Endothelial cell of umbilical vein (primary cell): ENCODE measurements at regions not wholly inside any gene's neighbourhood (a gene's known extent, or its start where the extent isn't known, plus 50 kb on each side); places are given as distances from the start of the nearest gene placed in this dataset.

Source experiments
- BruUV-seq: library from RNA; stranded (reverse); fragments of 400-500 nt; replicated peaks from 2 replicates; lab custom pipeline; 2021; lab: Mats Ljungman, UMichigan
- CTCF ChIA-PET: fragments of 300-600, 350-600 bp; sonication (Branson Sonifier 250); formaldehyde crosslinking; loops from one replicate; lab custom pipeline; 2021; ENCODE audit warnings: antibody characterized with exemption, inconsistent platforms; lab: Charles Lee
- POLR2A ChIA-PET: fragments of 300-600, 350-600 bp; sonication (Branson Sonifier 250); formaldehyde crosslinking; loops from one replicate; lab custom pipeline; 2021; ENCODE audit warnings: antibody characterized with exemption, inconsistent platforms; lab: Charles Lee
- DNase-seq: peaks from one replicate; pipeline ENCODE4 v3.0.0-alpha.2; 2011; ENCODE audit warnings: low read depth, low spot score
- FAIRE-seq: peaks from 2 replicates; lab custom pipeline; 2011; peaks lifted over from hg19 to GRCh38; lab: Jason Lieb, UNC
- H2AFZ ChIP-seq: 2 replicates; pipeline ENCODE4 v1.6.0; 2012; ENCODE audit warnings: low read depth, low read length, control low read depth, inconsistent platforms
- H3K27ac ChIP-seq: 2 replicates; pipeline ENCODE4 v1.5.1; 2011; ENCODE audit warnings: low read depth, mild to moderate bottlenecking, control low read depth, low read length, moderate library complexity; ENCODE audit not compliant: insufficient read depth
- H3K27me3 ChIP-seq, 2 experiments: 2 replicates each; pipeline versions ENCODE4 v1.6.0 to v1.6.1; 2011; ENCODE audit warnings: low read length in 2 of 2, mixed read lengths in 1 of 2; ENCODE audit not compliant: control insufficient read depth in 2 of 2, insufficient read depth in 2 of 2
- H3K36me3 ChIP-seq, 2 experiments: 2 replicates in 1 of 2; 3 replicates in 1 of 2; pipeline ENCODE4 v1.5.1; 2011; ENCODE audit warnings: low read length in 2 of 2, mild to moderate bottlenecking in 1 of 2, moderate library complexity in 1 of 2; ENCODE audit not compliant: control insufficient read depth in 2 of 2, insufficient read depth in 2 of 2; ENCODE audit errors: extremely low read depth in 1 of 2
- H3K4me1 ChIP-seq: 3 replicates; pipeline ENCODE4 v1.5.1; 2011; ENCODE audit warnings: mild to moderate bottlenecking, low read length; ENCODE audit not compliant: control insufficient read depth, insufficient read depth; ENCODE audit errors: extremely low read depth
- H3K4me2 ChIP-seq: 2 replicates; pipeline ENCODE4 v1.6.1; 2011; ENCODE audit warnings: low read length, control low read depth, mixed read lengths; ENCODE audit not compliant: insufficient read depth
- H3K4me3 ChIP-seq, 3 experiments: fragments of 200-600 bp in 1 of 3; sonication (generic), shearing (Covaris generic) in 1 of 3; replicated peaks in 1 of 3; 2 replicates each; pipeline ENCODE4 v1.5.1; 2011 to 2016; ENCODE audit warnings: control low read depth in 3 of 3, low read length in 3 of 3, mild to moderate bottlenecking in 2 of 3, inconsistent platforms in 1 of 3, low read depth in 1 of 3, moderate library complexity in 1 of 3; ENCODE audit not compliant: insufficient read depth in 1 of 3
- H3K79me2 ChIP-seq: 2 replicates; pipeline ENCODE4 v1.6.0; 2012; ENCODE audit warnings: low read length, inconsistent platforms; ENCODE audit not compliant: control insufficient read depth, insufficient read depth
- H3K9ac ChIP-seq: replicated peaks from 2 replicates; pipeline ENCODE3; 2011; ENCODE audit warnings: low read length, control low read depth; ENCODE audit not compliant: insufficient read depth; ENCODE audit errors: extremely low read depth
- H3K9me1 ChIP-seq: replicated peaks from 3 replicates; pipeline ENCODE4 v1.6.0; 2011; ENCODE audit warnings: mild to moderate bottlenecking, low read length; ENCODE audit not compliant: control insufficient read depth, insufficient read depth; ENCODE audit errors: extremely low read depth
- H3K9me3 ChIP-seq: replicated peaks from 2 replicates; pipeline ENCODE4 v1.5.1; 2012; ENCODE audit warnings: low read length, inconsistent platforms; ENCODE audit not compliant: control insufficient read depth, insufficient read depth
- H4K20me1 ChIP-seq: replicated peaks from 2 replicates; pipeline ENCODE3; 2011; ENCODE audit warnings: mild to moderate bottlenecking, low read length; ENCODE audit not compliant: control insufficient read depth, insufficient read depth; ENCODE audit errors: extremely low read depth
- EZH2 ChIP-seq: IDR thresholded peaks from 2 replicates; pipeline ENCODE4 v1.6.1; 2012; ENCODE audit warnings: borderline replicate concordance, low read depth, mild to moderate bottlenecking, moderate library complexity, low read length, inconsistent platforms; ENCODE audit not compliant: severe bottlenecking
- FOS ChIP-seq: IDR thresholded peaks from 2 replicates; pipeline ENCODE4 v1.6.1; 2011; ENCODE audit warnings: mild to moderate bottlenecking, low read length, moderate library complexity, borderline replicate concordance; ENCODE audit not compliant: insufficient read depth
- JUN ChIP-seq: IDR thresholded peaks from 2 replicates; pipeline ENCODE4 v1.6.1; 2011; ENCODE audit warnings: borderline replicate concordance, low read depth; ENCODE audit not compliant: insufficient read length, insufficient read depth
- MYC ChIP-seq: IDR thresholded peaks from one replicate; pipeline ENCODE4 v1.6.1; 2011; ENCODE audit warnings: mild to moderate bottlenecking, low read depth, low read length
- POLR2A ChIP-seq: IDR thresholded peaks from 2 replicates; pipeline ENCODE4 v1.6.1; 2012; ENCODE audit warnings: low read depth, mild to moderate bottlenecking, control low read depth, low read length
- POLR2AphosphoS5 ChIP-seq: IDR thresholded peaks from 2 replicates; pipeline ENCODE4 v1.6.1; 2012; ENCODE audit warnings: low read depth, mild to moderate bottlenecking, control low read depth, low read length, moderate library complexity; ENCODE audit not compliant: insufficient read depth
- dilution Hi-C: fragments of 300-500 bp; cut with MboI; formaldehyde crosslinking; loops from one replicate; pipeline ENCODE4 v1.15.0; 2019; ENCODE audit warnings: low sequenced_read_pairs; ENCODE audit not compliant: extremely low pct_ligation_motif_present
- intact Hi-C: fragments of 100-400 bp; cut with micrococcal nuclease; formaldehyde crosslinking; loops from one replicate; pipeline ENCODE4 v1.10.0; 2022
- TF ChIP-seq, protein P1 (sequence below): IDR thresholded peaks from 2 replicates; pipeline ENCODE4 v1.6.1; 2011; ENCODE audit not compliant: insufficient read depth, insufficient read length

GRCh38 chr15:53266176-53266575 is 476.0 kb upstream of the ONECUT1 start:
- CTCF ChIA-PET: no interaction called here
- Histone ChIP-seq H3K36me3 (no peaks in the 10 kb centered on the region), H4K20me1 (no peaks in the 10 kb centered on the region), H3K4me2 (no peak overlapping the region), H3K27me3 (no peaks in the 10 kb centered on the region), H3K4me3 (no peak overlapping the region), H3K9me3 (no peaks in the 10 kb centered on the region), H3K27ac (no peak overlapping the region), H3K79me2 (no peaks in the 10 kb centered on the region), H2AFZ (no peak overlapping the region), H3K9ac (no peak overlapping the region), H3K9me1 (no peaks in the 10 kb centered on the region), H3K4me1 (no peaks in the 10 kb centered on the region)
- DNase-seq (no peak), FAIRE-seq (no peak)
- intact Hi-C loops (no loop called here), dilution Hi-C loops (no loop called here)
- TF ChIP-seq JUN (no peak), POLR2A (no peak), POLR2AphosphoS5 (no peak), FOS (no peak), EZH2 (no peak), MYC (no peak)
- TF ChIP-seq, protein P1, sequence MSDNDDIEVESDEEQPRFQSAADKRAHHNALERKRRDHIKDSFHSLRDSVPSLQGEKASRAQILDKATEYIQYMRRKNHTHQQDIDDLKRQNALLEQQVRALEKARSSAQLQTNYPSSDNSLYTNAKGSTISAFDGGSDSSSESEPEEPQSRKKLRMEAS: no peak
- POLR2A ChIA-PET: no interaction called here
- BruUV-seq: no TSS peak

DNA sequence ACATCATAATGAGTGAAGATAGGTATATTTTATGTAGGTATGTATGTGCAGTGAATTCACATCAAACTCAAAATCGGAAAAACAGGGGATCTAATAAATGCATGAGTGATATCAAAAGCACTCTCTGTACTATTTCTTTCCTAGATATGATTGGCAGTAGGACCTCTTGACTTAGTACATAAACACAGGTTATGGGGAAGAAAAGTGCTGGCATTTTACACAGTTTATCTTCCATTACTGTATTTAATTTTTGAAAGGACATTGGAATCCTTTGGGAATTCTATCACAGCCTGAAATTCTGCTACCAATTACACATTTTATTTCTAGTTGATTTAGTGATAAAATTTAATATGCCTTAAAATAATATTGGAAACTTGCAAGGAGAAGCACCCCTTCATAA is 470.5 kb upstream of the ONECUT1 start:
- Histone ChIP-seq H3K4me3 (no peak overlapping the region), H2AFZ (no peak overlapping the region), H3K9ac (no peak overlapping the region), H3K27me3 (no peaks in the 10 kb centered on the region), H3K4me2 (no peak overlapping the region), H4K20me1 (no peaks in the 10 kb centered on the region), H3K4me1 (no peaks in the 10 kb centered on the region), H3K36me3 (no peaks in the 10 kb centered on the region), H3K27ac (no peak overlapping the region), H3K9me3 (no peaks in the 10 kb centered on the region), H3K79me2 (no peaks in the 10 kb centered on the region), H3K9me1 (no peaks in the 10 kb centered on the region)
- dilution Hi-C loops: no loop called here
- FAIRE-seq (no peak), DNase-seq (no peak)
- TF ChIP-seq EZH2: no peak
- intact Hi-C loops: no loop called here
- ChIA-PET POLR2A (no interaction called here), CTCF (no interaction called here)
- no TSS peak for BruUV-seq
